NB4 (cell line): ENCODE measurements at regions not wholly inside any gene's neighbourhood (a gene's known extent, or its start where the extent isn't known, plus 50 kb on each side); places are given as distances from the start of the nearest gene placed in this dataset.

ENCODE experiments used
- CTCF ChIP-seq: IDR thresholded peaks from one replicate; pipeline ENCODE4 v1.5.1; 2012; ENCODE audit warnings: low read depth, low read length
- POLR2A ChIP-seq: IDR thresholded peaks from 2 replicates; pipeline ENCODE4 v1.6.1; 2011; ENCODE audit warnings: mild to moderate bottlenecking; ENCODE audit not compliant: insufficient read length; ENCODE audit errors: extremely low read depth

GRCh38 chr5:99775189-99775588 is 760.0 kb upstream of the FAM174A start:
- no peak for TF ChIP-seq POLR2A
- no peak for TF ChIP-seq CTCF
